ENCODE measurements at regions not wholly inside any gene's neighbourhood (a gene's known extent, or its start where the extent isn't known, plus 50 kb on each side); places are given as distances from the start of the nearest gene placed in this dataset.

DNA sequence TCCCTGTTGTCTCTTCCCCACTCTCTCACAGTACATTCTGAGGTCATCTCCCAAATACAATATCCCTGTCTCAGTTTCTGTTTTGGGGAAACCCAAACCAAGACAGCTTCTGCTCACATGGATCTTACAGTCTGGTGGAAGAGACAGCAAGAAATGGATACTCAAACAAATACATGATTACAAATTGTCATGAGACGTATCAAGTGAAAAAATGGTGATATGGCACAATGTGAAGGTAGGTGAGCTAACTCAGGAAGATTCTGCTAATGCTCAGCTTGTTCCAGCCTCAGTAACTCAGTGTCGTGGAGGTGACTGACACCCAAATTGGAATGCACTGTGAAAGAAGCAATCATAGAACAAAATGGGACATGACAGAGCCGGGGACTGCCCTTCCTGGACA is 68.3 kb downstream of the CHST1 start:
- Mint-ChIP-seq H3K36me3 (ENCODE audit: low read depth) (no peaks in the 10 kb centered on the region), H3K4me3 (no peak overlapping the region), H3K4me1 (no peaks in the 10 kb centered on the region), H3K27me3 (ENCODE audit: insufficient read depth, low read depth, poor library complexity) (peaks cover 2% of the 10 kb centered on the region), H3K27ac (no peak overlapping the region), H3K9me3 (no peaks in the 10 kb centered on the region)
- Histone ChIP-seq H3F3A (replicated peaks; ENCODE audit: low read depth) (no peaks in the 10 kb centered on the region), H3K36me3 (ENCODE audit: insufficient read depth) (no peaks in the 10 kb centered on the region), H2AFZ (no peak overlapping the region), H3K4me3 (no peak overlapping the region), H3K9me2 (ENCODE audit: insufficient read depth) (peaks cover 9% of the 10 kb centered on the region; the same call in 1 of the 2 replicates), H4K20me1 (replicated peaks; ENCODE audit: insufficient read depth) (no peaks in the 10 kb centered on the region; the same call in 1 of the 2 replicates), H3K27ac (ENCODE audit: low read depth) (no peak overlapping the region), H3K79me2 (replicated peaks; ENCODE audit: insufficient read depth) (no peaks in the 10 kb centered on the region), H3K27me3 (ENCODE audit: insufficient read depth) (no peaks in the 10 kb centered on the region), H3K4me2 (no peak overlapping the region), H3K4me1 (ENCODE audit: insufficient read depth) (no peaks in the 10 kb centered on the region)
- DNase-seq (ENCODE audit: low spot score) (no peak), ATAC-seq (no peak)
- no peak for TF ChIP-seq NANOG (IDR thresholded peaks at IDR 0.05; ENCODE audit: borderline replicate concordance)
- no peak for TF ChIP-seq CTCF (conservative IDR thresholded peaks at IDR 0.05; ENCODE audit: low read depth in 2 of 2)
- TF ChIP-seq EZH2phosphoT487 (IDR thresholded peaks at IDR 0.05; ENCODE audit: unreplicated experiment), result no peak
- TF ChIP-seq, protein P1, sequence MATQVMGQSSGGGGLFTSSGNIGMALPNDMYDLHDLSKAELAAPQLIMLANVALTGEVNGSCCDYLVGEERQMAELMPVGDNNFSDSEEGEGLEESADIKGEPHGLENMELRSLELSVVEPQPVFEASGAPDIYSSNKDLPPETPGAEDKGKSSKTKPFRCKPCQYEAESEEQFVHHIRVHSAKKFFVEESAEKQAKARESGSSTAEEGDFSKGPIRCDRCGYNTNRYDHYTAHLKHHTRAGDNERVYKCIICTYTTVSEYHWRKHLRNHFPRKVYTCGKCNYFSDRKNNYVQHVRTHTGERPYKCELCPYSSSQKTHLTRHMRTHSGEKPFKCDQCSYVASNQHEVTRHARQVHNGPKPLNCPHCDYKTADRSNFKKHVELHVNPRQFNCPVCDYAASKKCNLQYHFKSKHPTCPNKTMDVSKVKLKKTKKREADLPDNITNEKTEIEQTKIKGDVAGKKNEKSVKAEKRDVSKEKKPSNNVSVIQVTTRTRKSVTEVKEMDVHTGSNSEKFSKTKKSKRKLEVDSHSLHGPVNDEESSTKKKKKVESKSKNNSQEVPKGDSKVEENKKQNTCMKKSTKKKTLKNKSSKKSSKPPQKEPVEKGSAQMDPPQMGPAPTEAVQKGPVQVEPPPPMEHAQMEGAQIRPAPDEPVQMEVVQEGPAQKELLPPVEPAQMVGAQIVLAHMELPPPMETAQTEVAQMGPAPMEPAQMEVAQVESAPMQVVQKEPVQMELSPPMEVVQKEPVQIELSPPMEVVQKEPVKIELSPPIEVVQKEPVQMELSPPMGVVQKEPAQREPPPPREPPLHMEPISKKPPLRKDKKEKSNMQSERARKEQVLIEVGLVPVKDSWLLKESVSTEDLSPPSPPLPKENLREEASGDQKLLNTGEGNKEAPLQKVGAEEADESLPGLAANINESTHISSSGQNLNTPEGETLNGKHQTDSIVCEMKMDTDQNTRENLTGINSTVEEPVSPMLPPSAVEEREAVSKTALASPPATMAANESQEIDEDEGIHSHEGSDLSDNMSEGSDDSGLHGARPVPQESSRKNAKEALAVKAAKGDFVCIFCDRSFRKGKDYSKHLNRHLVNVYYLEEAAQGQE (IDR thresholded peaks at IDR 0.05; ENCODE audit: unreplicated experiment), result no peak
- no peak for TF ChIP-seq CREB1 (CRISPR knock-in tag; IDR thresholded peaks at IDR 0.05; ENCODE audit: low read depth)
- TF ChIP-seq ZNF114 (CRISPR knock-in tag; IDR thresholded peaks at IDR 0.05), result no peak
- no peak for TF ChIP-seq STAT1 (IDR thresholded peaks at IDR 0.05; ENCODE audit: unreplicated experiment)
- no peak for TF ChIP-seq EZH2 (IDR thresholded peaks at IDR 0.05; ENCODE audit: low read depth, unreplicated experiment)
- TF ChIP-seq, protein P2, sequence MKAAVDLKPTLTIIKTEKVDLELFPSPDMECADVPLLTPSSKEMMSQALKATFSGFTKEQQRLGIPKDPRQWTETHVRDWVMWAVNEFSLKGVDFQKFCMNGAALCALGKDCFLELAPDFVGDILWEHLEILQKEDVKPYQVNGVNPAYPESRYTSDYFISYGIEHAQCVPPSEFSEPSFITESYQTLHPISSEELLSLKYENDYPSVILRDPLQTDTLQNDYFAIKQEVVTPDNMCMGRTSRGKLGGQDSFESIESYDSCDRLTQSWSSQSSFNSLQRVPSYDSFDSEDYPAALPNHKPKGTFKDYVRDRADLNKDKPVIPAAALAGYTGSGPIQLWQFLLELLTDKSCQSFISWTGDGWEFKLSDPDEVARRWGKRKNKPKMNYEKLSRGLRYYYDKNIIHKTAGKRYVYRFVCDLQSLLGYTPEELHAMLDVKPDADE (IDR thresholded peaks at IDR 0.05), result no peak
- no peak for TF ChIP-seq JUNB (IDR thresholded peaks at IDR 0.05; ENCODE audit: unreplicated experiment)
- no peak for TF ChIP-seq ZNF331 (CRISPR knock-in tag; IDR thresholded peaks at IDR 0.05; ENCODE audit: low read depth)

All from GM23338 (cell line).